ENCODE measurements at regions not wholly inside any gene's neighbourhood (a gene's known extent, or its start where the extent isn't known, plus 50 kb on each side); places are given as distances from the start of the nearest gene placed in this dataset.
"Not testable (repeated sequence)": the region's sequence is repeated elsewhere in the genome, so short reads cannot be mapped to it uniquely, and the experiment has no call there.

DNA sequence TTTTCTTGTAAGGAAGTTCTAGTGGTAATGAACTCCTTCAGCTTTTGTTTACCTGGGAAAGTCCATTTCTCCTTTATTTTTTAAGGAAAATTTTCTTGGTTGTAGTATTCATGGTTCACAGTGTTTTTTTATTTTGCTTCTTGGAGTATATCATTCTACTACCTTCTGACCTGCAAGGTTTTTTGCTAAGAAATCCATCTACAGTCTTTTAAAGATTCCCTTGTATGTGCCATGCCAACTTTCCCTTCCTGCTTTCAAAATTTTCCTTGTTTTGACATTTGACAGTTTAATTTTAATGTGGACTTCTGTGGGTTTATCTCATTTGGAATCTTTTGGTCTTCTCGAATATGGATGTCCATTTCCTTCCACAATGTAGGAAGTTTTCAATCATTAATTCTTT lies 855.6 kb downstream of the TBC1D32 start:
- no peak for DNase-seq

DNA sequence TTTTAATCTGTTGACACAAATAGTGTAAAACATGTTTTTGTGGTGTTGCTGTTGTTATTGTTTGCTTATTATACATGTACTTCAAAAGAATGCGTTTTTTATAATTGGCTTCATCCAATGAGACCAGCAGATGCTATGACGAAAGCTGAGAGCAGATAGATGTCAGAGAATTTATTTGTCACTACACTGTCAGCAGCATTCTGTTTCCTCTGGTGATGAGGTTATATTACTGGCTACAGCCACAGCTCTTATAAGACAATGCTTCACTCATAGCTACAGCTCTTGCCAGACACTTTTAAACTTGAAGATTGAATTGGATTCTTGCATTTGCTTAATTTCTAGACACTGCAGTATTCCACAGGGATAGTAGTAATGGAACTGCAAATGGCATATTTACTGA lies 860.5 kb downstream of the TBC1D32 start:
- DNase-seq, result no peak

DNA sequence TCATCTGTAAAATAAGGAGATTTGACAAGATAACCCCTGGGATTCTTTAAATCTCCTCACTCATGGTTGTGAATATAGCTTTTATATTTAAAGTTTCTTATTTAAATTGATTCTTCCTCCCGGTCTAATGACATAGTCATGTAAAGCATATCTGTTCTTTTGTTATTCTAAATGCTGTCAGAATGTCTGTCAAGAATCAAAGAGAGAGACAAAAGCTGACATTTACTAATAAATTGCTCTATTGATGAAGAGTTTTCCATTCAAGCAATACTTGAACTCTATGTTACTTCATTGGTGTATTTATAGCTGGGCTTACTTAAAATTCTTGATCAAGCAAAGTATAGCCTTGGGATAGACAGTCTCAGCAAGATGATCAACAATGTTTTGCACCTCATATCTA lies 865.8 kb downstream of the TBC1D32 start:
- no peak for DNase-seq

DNA sequence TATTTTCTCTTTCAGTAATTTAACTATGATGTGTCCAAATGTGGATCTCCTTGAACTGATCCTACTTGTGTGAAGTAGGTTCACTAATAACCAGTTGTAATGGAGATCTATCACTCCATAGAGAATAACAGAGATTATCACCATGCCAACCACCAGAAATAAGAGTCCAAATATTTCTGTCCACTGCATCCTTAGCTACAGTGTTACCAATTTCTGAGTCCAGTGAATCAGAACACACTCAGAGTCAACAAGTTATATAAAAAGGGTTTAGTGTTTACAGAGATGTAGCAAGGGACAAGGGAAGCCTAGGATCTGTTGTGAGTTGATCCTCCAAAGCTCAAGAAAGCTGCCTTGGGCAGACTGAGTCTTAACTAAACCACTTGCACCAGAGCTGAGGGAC lies 882.8 kb downstream of the TBC1D32 start:
- DNase-seq, result no peak

DNA sequence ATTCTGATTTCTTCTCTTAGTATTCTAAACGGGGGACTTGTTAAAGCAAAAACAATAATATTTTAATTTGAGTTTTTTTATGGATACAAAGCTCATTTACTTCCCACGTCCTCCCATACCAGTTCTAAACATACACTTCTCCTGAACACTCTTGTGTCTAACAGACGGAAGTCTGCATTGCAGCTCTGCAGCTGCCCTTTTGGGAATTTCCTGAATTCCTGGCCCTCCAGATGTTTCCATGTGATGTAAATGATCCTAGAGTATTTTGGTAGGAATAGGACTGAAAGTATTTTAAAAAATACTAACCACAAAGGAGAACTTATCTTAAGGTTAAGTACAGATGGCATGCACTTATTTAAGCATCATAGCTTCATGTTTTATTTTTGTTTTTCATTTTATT lies 886.7 kb downstream of the TBC1D32 start:
- DNase-seq, result no peak

DNA sequence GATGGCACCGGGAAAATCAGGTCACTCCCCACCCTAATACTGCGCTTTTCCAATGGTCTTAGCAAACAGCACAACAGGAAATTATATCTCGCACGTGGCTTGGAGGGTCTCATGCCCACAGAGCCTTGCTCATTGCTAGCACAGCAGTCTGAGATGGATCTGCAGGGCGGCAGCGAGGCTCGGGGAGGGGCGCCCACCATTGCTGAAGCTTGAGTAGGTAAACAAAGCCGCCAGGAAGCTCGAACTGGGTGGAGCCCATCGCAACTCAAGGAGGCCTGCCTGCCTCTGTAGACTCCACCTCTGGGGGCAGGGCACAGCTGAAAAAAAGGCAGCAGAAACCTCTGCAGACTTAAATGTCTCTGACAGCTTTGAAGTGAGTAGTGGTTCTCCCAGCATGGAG lies 901.4 kb downstream of the TBC1D32 start:
- not testable (repeated sequence) for DNase-seq

DNA sequence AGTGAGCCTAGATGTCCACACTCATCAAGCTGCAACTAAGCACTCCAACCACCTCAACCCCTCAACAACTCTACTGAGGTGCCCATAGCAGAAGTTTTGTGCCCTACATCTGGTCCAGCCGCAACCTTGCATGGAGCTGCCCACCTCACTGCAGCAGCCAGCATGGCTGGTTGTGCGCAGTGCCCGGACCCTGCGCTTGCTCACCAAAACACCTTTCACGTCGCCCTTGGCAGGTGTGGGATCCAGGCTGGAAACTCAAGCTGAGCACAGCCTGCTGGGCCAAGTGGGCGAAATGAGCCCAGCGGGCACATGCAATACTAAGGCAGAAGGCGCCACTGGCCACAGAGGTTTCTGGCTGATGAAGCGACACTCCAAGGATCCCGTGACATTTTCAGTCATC lies 902.4 kb downstream of the TBC1D32 start:
- no peak for DNase-seq

DNA sequence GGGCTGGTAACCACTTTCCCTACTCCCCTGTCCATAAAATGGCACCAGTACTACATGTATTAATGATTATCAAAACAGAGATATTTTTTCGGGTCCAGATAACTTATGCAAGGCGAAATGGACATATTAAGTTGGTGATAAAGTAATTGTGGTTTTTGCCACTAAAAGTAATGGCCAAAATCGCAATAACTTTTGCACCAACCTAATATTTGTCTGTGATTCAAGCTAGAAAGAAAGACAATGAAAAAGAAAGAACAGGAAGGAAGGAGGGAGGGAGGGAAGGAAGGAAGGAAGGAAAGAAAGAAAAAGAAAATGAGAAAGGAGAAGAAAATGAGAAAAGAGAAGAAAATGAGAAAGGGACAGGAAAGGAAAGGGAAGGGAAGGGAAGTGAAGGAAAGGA lies 922.9 kb downstream of the TBC1D32 start:
- DNase-seq, result no peak

DNA sequence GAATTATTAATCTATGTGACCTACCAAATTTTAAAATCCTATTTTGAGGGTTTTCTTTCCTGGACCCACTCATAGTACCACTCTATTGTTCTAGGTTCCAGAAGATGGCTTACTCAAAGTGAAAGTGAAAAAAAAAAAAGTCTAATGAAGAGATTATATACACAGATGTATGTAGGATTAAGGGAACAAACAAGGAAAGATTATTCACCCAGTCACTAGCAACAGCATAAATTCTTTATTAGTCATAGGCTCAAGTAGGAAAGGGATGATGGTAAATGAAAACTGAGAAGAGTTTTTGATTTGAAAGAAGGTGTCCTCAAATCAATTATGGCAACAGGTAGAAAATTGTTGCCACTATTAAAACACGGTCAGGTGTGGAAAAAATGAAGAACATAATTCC lies 923.7 kb downstream of the TBC1D32 start:
- no peak for DNase-seq

DNA sequence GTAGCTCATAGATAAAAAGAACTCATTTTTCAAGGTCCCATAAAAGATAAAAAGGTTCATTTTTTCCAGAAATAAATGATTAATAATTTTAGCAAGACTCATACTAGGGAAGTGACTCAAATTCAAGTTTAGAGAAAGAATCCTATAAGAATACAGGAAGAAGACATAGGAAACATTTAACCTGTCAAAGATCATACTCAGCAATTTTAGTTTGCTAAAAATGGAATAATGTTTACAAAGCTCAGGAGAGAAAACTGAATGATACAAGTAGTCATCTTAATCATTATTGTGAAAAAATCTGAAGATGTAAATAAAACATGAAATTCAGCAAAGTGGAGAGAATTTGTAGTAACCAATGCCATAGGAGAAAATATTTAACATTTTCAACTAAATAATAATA lies 926.6 kb downstream of the TBC1D32 start:
- DNase-seq, result no peak

DNA sequence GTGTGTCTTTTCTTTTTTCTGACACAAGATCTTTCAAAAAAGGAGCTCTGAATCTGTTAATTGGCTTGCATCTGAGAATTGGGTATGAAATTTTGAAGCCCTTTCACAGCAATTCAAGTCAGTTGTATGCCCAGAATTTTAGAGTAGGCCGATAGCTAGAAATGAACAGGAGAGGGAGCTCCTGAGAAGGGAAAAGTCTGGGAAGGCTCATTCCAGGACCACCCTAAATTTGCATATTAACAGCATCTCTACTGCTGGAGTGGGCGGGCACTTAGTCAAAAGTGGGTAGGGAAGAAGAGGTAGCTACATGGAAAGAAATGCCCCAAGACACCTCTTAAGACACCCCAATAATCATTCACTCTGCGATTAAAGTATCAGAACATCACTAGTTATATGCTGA lies 928.3 kb downstream of the TBC1D32 start:
- no peak for DNase-seq

DNA sequence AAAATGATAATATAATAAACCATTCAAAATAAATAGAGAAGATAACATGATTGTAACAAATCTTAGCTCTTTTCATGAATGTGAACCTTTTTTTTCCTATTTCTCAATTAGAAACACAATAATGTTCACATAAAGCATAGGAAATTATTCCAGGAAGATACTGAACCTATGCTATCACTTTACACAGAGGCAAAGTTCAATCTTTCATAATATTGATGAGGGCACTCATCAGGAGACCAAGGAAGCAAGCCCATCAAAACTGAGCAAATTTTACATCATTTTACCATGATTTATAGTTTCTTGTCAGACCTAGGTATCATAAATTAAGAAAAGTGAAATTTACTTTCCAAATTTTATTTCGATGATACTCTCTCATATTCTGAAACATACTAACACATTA lies 938.5 kb downstream of the TBC1D32 start:
- no peak for DNase-seq

DNA sequence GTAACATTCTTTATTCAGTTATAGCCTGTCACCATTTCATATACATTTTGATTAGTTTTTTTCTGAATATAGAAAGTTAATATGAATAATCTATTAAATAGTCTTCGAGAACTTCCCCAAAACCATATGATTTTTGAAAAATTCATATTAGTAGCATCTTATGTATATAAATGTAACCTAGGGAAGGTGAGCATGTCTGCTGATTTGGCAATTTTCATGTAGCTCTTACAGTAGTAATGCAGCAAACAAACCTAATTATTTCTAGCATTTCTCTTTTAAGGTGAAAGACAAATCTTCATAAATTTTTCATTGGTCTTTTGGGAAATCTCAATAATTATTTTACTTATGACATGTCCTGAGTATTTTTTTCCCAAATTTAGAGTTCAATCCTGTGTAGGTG lies 939.0 kb downstream of the TBC1D32 start:
- DNase-seq, result no peak

DNA sequence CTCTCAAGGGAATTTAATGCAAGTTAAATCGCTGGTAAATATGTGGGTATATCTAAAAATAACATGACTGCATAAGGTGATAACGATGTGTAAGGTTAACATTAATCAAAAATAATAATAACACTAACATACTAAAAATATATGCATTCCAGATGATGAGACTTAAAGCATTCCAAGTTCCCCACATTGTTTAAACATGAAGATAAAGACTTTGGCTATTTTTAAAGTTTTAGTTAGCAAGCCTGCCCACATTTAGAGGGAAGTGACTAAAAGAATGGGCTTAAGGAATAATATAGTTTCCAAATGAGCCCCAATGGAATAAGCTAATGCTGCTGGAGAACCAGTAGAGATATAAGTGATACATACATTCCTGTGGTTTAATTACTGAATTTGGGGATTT lies 941.3 kb downstream of the TBC1D32 start:
- DNase-seq, result no peak

DNA sequence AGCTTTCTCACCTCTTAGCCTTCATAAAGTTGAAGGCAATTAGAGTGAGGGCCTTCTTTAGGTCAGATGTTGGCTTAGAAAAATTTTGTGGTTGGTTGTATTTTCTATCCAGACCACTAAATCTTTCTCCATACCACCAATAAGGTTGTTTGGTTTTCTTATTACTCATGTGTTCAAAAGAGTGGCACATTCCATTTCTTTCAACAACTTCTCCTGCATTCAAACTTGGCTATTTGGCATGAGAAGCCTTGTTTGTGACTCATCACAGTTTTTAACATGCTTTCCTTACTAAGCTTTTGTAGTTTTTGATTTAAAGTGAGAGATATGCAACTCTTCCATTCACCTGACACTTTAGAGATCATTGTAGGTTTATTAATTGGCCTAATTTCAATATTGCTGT lies 949.6 kb downstream of the TBC1D32 start:
- DNase-seq, result no peak

DNA sequence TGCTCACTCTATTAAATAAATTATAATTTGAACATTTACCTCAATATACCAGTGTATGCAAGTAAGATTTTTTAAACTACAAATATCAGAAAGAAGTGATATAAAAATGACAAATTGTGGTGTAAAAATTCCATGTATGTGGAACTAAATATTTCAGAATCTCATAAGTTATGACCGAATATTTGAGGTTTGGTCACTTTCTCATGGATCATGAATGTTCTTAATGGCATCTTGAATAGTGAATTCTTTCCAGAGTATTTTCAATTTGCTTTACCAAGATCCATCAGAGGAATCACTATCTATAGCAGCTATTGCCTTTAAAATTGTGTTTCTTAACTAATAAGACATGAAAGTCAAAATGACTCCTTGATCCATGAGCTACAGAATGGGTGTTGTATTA lies 950.6 kb downstream of the TBC1D32 start:
- no peak for DNase-seq

DNA sequence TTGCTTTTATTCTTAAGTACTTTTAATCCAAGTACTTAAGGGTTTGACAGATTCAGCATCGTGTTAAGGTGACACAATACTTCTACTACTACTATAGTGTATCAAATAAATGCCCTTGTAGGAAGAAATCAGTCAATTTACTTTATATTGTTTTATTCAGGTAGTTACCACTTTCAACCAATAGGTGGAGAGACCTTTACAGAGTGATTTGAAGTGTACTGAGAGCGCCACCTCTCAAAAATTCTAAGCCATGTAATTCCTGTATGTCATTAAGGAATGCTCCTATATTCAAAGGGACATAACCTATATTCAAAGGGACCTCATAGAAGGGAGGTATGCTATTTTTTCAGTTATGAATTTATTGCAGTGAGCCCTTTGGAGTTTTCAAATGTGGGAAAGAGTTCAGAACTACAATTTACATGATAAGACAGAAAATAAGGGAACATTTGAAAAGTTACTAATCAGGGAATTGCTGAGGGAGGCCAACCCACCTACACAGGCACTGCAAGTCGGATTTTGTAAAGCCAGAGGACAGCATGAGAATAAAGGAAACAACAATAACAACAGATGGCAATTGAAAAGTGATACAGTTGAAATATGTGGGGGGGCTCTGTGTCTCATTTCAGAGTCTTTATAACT lies 955.6 kb downstream of the TBC1D32 start:
- DNase-seq, result peak; percentile 13

DNA sequence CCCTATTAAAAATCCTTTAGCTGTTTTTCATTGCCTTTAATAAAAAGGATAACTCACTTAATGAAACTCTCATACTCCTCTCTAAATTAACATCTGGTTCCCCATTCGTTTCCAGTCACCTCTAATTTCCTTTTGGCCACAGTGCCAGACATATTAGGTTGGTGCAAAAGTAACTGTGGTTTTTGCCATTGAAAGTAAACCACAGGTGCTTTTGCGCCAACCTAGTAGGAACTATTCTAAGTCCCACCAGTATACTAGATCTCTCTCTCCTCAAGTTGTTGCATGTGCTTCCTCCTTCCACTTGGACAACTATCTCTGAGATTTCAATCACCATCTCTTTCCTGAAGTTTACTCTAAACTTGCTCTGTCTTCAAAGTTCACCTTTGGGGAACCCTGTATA lies 961.1 kb downstream of the TBC1D32 start:
- DNase-seq, result no peak

DNA sequence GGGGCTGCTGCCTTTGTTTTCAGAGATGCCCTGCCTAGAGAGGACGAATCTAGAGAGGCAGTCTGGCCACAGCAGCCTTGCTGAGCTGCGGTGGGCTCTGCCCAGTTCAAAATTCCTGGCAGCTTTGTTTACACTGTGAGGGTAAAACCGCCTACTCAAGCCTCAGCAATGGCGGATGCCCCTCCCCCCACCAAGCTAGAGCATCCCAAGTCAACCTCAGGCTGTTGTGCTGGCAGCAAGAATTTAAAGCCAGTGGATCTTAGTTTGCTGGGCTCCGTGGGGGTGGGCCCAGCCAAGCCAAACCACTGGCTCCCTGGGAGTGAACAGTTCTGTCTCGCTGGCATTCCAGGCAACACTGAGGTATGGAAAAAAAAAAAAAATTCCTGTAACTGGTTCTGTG lies 970.9 kb downstream of the TBC1D32 start:
- no peak for DNase-seq

DNA sequence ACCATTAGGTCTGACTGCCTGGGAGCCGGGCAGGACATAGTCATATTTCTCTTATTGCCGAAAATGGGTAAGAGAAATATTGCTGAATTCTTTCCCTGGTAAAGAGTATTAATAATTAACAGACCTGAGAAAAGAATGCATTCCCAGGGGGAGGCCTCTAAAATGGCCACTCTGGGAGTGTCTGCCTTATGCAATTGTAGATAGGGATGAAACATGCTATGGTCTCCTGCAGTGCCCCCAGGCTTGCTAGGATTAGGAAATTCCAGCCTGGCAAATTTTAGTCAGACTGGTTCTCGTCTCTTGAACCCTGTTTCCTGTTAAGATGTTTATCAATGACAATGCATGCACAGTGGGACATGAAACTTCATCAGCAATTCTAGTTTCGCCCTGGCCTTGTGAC lies 975.7 kb downstream of the TBC1D32 start:
- not testable (repeated sequence) for DNase-seq

DNA sequence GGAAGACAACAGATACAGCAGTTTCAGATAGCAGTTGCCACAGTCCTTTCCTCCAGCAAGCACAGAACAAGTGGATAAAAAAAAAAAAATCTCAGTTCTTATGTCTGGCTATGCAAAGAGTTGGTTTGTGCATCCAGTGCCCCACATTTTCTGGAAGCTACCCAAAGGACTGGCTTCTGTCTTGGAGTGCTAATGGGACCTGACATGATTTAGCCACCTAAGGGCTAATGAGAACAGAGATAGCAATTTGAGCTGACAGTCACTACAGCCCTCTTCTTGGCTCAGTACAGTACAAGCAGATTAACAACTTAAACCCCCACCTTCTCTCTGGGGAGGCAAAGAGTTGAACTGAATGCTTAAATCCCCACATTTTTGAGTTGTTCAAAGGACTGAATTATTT lies 976.8 kb downstream of the TBC1D32 start:
- no peak for DNase-seq

DNA sequence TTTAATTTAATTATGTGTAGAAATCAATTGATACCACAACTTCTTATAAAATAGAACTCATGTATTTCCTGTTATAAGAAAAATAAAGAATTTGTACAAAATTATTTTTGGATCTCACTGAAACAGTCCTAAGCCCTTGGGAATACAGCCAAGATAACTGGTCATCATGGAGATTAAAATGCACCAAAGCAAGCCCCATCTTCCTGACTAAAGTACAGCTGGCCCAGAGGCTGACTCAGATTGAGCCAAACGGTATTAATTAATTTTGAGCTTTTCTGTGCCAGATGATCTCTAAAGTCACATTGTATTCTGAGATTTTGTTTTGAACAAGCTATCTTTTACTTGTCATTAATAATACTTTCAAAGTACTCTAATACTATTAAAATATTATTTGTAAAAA lies 978.5 kb downstream of the TBC1D32 start:
- DNase-seq, result no peak

DNA sequence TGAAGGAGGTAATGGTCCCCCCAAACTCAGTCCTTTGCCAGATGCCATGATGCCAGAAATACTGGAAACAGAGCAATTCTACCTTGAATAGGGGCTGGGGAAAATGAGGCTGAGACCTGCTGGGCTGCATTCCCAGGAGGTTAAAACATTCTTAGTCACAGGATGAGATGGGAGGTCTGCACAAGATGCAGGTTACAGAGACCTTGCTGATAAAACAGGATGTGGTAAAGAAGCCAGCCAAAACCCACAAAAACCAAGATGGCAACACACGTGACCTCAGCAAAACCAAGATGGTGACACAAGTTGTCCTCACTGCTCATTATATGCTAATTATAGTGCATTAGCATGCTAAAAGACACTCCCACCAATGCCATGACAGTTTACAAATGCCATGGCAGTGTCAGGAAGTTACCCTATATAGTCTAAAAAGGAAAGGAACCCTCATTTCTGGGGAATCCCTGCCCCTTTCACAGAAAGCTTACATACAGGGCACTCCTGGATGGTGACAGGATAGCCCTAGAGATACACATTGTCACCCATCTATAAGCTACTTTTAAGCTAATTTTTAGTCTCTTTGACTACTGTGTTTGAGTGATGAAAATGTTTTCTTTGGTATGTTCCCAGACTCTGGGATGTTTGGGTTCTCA lies 979.7 kb downstream of the TBC1D32 start:
- peak; percentile 26 for DNase-seq

DNA sequence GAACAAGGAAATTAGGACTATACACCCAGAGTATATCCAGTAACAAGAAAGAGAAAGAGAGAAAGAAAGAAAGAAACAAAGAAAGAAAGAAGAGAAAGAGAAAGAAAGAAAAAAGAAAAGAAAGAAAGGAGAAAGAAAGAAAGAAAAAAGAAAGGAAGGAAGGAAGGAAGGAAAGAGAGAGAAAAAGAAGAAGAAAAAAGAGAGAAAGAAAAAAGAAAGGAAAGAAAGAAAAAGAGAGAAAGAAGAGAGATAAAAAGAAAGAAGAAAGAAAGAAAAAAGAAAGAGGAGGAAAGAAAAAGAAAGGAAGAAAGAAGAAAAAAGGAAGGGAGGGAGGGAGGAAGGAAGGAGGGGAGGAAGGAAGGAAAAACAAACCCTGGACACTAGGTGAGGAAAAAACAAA lies 981.8 kb downstream of the TBC1D32 start:
- no peak for DNase-seq

DNA sequence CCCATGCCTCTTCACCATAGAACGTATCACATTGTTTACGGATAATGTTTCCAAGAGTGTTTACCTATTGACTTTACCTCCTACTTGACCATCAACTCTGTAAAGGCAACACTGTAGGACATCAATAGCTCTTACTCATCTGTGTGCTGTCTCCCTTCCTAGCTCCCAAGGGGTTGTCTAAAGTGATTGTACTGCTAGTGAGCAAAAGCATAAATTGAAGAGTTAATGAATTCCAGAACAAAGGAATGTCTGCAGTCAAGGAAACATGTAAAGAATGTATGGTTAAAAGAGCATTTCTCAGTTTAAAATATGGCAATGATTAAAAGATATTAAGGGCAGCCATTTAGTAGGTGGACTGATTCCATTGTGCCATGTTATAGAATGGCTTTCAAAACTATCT lies 985.4 kb downstream of the TBC1D32 start:
- no peak for DNase-seq

Measured in activated CD4-positive, alpha-beta T cell treated with anti-CD3 and anti-CD28 coated beads, Interleukin-2, Interleukin-6, amounts not matched to agents 100 ng/mL and 50 ng/mL, durations not matched to agents 16 hours and 8 hours (primary cell).